Neural cell (in vitro differentiated cells): ENCODE measurements at regions not wholly inside any gene's neighbourhood (a gene's known extent, or its start where the extent isn't known, plus 50 kb on each side); places are given as distances from the start of the nearest gene placed in this dataset.

ENCODE experiments used
- H2AFZ ChIP-seq: fragments of 200-600, 300-800 bp; sonication (generic), shearing (Covaris generic); 2 replicates; pipeline ENCODE4 v1.6.0; 2014; ENCODE audit warnings: low read depth, mild to moderate bottlenecking, antibody characterized with exemption, low read length, moderate library complexity
- H3F3A ChIP-seq: fragments of 200-600 bp; shearing (Covaris generic); 2 replicates; pipeline ENCODE4 v1.6.1; 2016; ENCODE audit warnings: mild to moderate bottlenecking, moderate library complexity, mixed read lengths, antibody characterized with exemption, low read length; ENCODE audit not compliant: insufficient read depth, poor library complexity, severe bottlenecking
- H3K27ac ChIP-seq: fragments of 200-600, 300-800 bp; sonication (generic), shearing (Covaris generic); 2 replicates; pipeline ENCODE4 v1.5.1; 2014; ENCODE audit warnings: mild to moderate bottlenecking, low read length, moderate library complexity
- H3K27me3 ChIP-seq: fragments of 300-800, 200-600 bp; sonication (generic), shearing (Covaris generic); 2 replicates; pipeline ENCODE4 v1.6.0; 2014; ENCODE audit warnings: mild to moderate bottlenecking, low read depth, low read length, moderate library complexity; ENCODE audit not compliant: insufficient read depth
- H3K36me3 ChIP-seq: fragments of 300-800, 200-600 bp; sonication (generic), shearing (Covaris generic); 2 replicates; pipeline ENCODE4 v1.5.1; 2014; ENCODE audit warnings: mild to moderate bottlenecking, antibody characterized with exemption, low read length, moderate library complexity; ENCODE audit not compliant: insufficient read depth
- H3K4me2 ChIP-seq: fragments of 300-800, 200-600 bp; sonication (generic), shearing (Covaris generic); 2 replicates; pipeline ENCODE4 v1.6.0; 2014; ENCODE audit warnings: mild to moderate bottlenecking, low read length
- H3K4me3 ChIP-seq: fragments of 300-800, 200-600 bp; sonication (generic), shearing (Covaris generic); 2 replicates; pipeline ENCODE4 v1.5.1; 2014; ENCODE audit warnings: mild to moderate bottlenecking, low read length, moderate library complexity
- H3K79me2 ChIP-seq: fragments of 200-600 bp; shearing (Covaris generic); replicated peaks from 2 replicates; pipeline ENCODE4 v1.6.0; 2014; ENCODE audit warnings: mild to moderate bottlenecking, low read length, moderate library complexity; ENCODE audit not compliant: insufficient read depth
- H3K9ac ChIP-seq: fragments of 300-800, 200-600 bp; sonication (generic), shearing (Covaris generic); 2 replicates; pipeline ENCODE4 v1.6.1; 2016; ENCODE audit warnings: mild to moderate bottlenecking, low read length, mixed read lengths
- H3K9me2 ChIP-seq: fragments of 200-600 bp; shearing (Covaris generic); 2 replicates; pipeline ENCODE4 v1.6.1; 2016; ENCODE audit warnings: mild to moderate bottlenecking, low read length, mixed read lengths; ENCODE audit not compliant: insufficient read depth
- H3K9me3 ChIP-seq: fragments of 200-600, 300-800 bp; sonication (generic), shearing (Covaris generic); 2 replicates; pipeline ENCODE4 v1.6.1; 2016; ENCODE audit warnings: mild to moderate bottlenecking, mixed run types, low read length, moderate library complexity, mixed read lengths
- H4K20me1 ChIP-seq: fragments of 200-600 bp; shearing (Covaris generic); 2 replicates; pipeline ENCODE4 v1.6.1; 2016; ENCODE audit warnings: mild to moderate bottlenecking, mixed run types; ENCODE audit not compliant: insufficient read depth
- CTCF ChIP-seq: fragments of 450-650 bp; IDR thresholded peaks from 2 replicates; pipeline ENCODE4 v1.5.1; 2014; ENCODE audit warnings: antibody characterized with exemption, mild to moderate bottlenecking, moderate library complexity; ENCODE audit not compliant: poor library complexity, severe bottlenecking
- EP300 ChIP-seq: fragments of 450-650 bp; conservative IDR thresholded peaks from 2 replicates; pipeline ENCODE4 v1.6.1; 2014; ENCODE audit warnings: antibody characterized with exemption, mild to moderate bottlenecking, moderate library complexity; ENCODE audit not compliant: poor library complexity, severe bottlenecking
- EZH2 ChIP-seq: fragments of 200-600, 300-800 bp; shearing (Covaris generic), sonication (generic); IDR thresholded peaks from 2 replicates; pipeline ENCODE4 v1.6.1; 2014; ENCODE audit warnings: antibody characterized with exemption, low read length, borderline replicate concordance, mild to moderate bottlenecking; ENCODE audit not compliant: insufficient read depth, poor library complexity, severe bottlenecking
- MXI1 ChIP-seq: fragments of 450-650 bp; conservative IDR thresholded peaks from 2 replicates; pipeline ENCODE4 v1.6.1; 2014; ENCODE audit warnings: antibody characterized with exemption, mild to moderate bottlenecking; ENCODE audit not compliant: poor library complexity, severe bottlenecking
- POLR2AphosphoS5 ChIP-seq: IDR thresholded peaks from 2 replicates; pipeline ENCODE4 v1.6.1; 2012
- RAD21 ChIP-seq: fragments of 450-650 bp; conservative IDR thresholded peaks from 2 replicates; pipeline ENCODE4 v1.6.1; 2014; ENCODE audit warnings: antibody characterized with exemption, mild to moderate bottlenecking, moderate library complexity
- REST ChIP-seq: IDR thresholded peaks from 2 replicates; pipeline ENCODE4 v1.6.1; 2012; ENCODE audit warnings: borderline replicate concordance
- SMC3 ChIP-seq: fragments of 450-650 bp; conservative IDR thresholded peaks from 2 replicates; pipeline ENCODE4 v1.6.1; 2014; ENCODE audit warnings: antibody characterized with exemption, mild to moderate bottlenecking, moderate library complexity; ENCODE audit not compliant: poor library complexity
- TAF1 ChIP-seq: IDR thresholded peaks from 2 replicates; pipeline ENCODE4 v1.6.1; 2012; ENCODE audit warnings: low read depth

- H3K4me2 ChIP-seq = no peak overlapping the region
- H3K27ac ChIP-seq = no peak overlapping the region
- no peaks in the 10 kb centered on the region for H3K9me3 ChIP-seq
- TF ChIP-seq RAD21 = no peak
- TF ChIP-seq CTCF = no peak
- no peak for TF ChIP-seq POLR2AphosphoS5
- TF ChIP-seq EZH2 = no peak
- no peak for TF ChIP-seq REST
- no peak for TF ChIP-seq TAF1
- TF ChIP-seq SMC3 = no peak
- TF ChIP-seq MXI1 = no peak
- H3K9ac ChIP-seq = no peak overlapping the region
- H3F3A ChIP-seq = no peaks in the 10 kb centered on the region
- H3K79me2 ChIP-seq = no peaks in the 10 kb centered on the region
- H4K20me1 ChIP-seq = no peaks in the 10 kb centered on the region
- no peak overlapping the region for H2AFZ ChIP-seq
- no peak overlapping the region for H3K4me3 ChIP-seq
- H3K27me3 ChIP-seq = no peaks in the 10 kb centered on the region
- H3K9me2 ChIP-seq = no peaks in the 10 kb centered on the region
- H3K36me3 ChIP-seq = no peaks in the 10 kb centered on the region
These were observed 55.9 kb upstream of the RERGL start for GRCh38 chr12:18145924-18146323.

GRCh38 chr12:18141048-18141982, 51.3 kb upstream of the RERGL start:
- Histone ChIP-seq H3K9ac (no peak overlapping the region), H3K4me3 (no peak overlapping the region), H3K36me3 (no peaks in the 10 kb centered on the region), H3K9me3 (no peaks in the 10 kb centered on the region), H3K4me2 (no peak overlapping the region), H3K79me2 (no peaks in the 10 kb centered on the region), H2AFZ (no peak overlapping the region), H3K27me3 (no peaks in the 10 kb centered on the region), H4K20me1 (no peaks in the 10 kb centered on the region), H3F3A (no peaks in the 10 kb centered on the region), H3K9me2 (no peaks in the 10 kb centered on the region), H3K27ac (no peak overlapping the region)
- TF ChIP-seq SMC3 (no peak), CTCF (no peak), EZH2 (no peak), EP300 (no peak), TAF1 (no peak), POLR2AphosphoS5 (no peak), REST (no peak), MXI1 (no peak), RAD21 (no peak)
